SK-N-SH (cell line): ENCODE measurements at regions not wholly inside any gene's neighbourhood (a gene's known extent, or its start where the extent isn't known, plus 50 kb on each side); places are given as distances from the start of the nearest gene placed in this dataset.

Experiments
- FOXM1 ChIP-seq: IDR thresholded peaks from 2 replicates; pipeline ENCODE4 v1.4.0; 2012; ENCODE audit warnings: low read depth, mild to moderate bottlenecking
- GABPA ChIP-seq: IDR thresholded peaks from 2 replicates; pipeline ENCODE4 v1.4.0; 2012; ENCODE audit warnings: low read depth, mild to moderate bottlenecking
- MXI1 ChIP-seq: IDR thresholded peaks from 2 replicates; pipeline ENCODE4 v1.6.1; 2012; ENCODE audit warnings: mild to moderate bottlenecking, low read depth, low read length, improper control_type of control experiment
- REST ChIP-seq: IDR thresholded peaks from 2 replicates; pipeline ENCODE4 v1.6.1; 2012; ENCODE audit warnings: mild to moderate bottlenecking, low read depth, low read length, moderate library complexity
- RFX5 ChIP-seq: IDR thresholded peaks from 2 replicates; pipeline ENCODE4 v1.6.1; 2012; ENCODE audit warnings: mild to moderate bottlenecking, improper control_type of control experiment, low read length
- ZBTB33 ChIP-seq: IDR thresholded peaks from 2 replicates; pipeline ENCODE4 v1.4.0; 2012; ENCODE audit warnings: low read depth, borderline replicate concordance
- TF ChIP-seq, protein P1 (sequence below): fragments of 200-600 bp; sonication (generic); IDR thresholded peaks from 2 replicates; pipeline ENCODE4 v1.6.1; 2017; ENCODE audit warnings: antibody characterized with exemption, mild to moderate bottlenecking, moderate library complexity
- TF ChIP-seq, protein P2 (sequence below): fragments of 150-350 bp; IDR thresholded peaks from 2 replicates; pipeline ENCODE4 v1.6.1; 2016; ENCODE audit warnings: mild to moderate bottlenecking, low read depth, low read length

GRCh38 chr5:116654925-116655324, 80.3 kb upstream of the SEMA6A start:
- no peak for TF ChIP-seq REST
- no peak for TF ChIP-seq GABPA
- TF ChIP-seq, protein P1, sequence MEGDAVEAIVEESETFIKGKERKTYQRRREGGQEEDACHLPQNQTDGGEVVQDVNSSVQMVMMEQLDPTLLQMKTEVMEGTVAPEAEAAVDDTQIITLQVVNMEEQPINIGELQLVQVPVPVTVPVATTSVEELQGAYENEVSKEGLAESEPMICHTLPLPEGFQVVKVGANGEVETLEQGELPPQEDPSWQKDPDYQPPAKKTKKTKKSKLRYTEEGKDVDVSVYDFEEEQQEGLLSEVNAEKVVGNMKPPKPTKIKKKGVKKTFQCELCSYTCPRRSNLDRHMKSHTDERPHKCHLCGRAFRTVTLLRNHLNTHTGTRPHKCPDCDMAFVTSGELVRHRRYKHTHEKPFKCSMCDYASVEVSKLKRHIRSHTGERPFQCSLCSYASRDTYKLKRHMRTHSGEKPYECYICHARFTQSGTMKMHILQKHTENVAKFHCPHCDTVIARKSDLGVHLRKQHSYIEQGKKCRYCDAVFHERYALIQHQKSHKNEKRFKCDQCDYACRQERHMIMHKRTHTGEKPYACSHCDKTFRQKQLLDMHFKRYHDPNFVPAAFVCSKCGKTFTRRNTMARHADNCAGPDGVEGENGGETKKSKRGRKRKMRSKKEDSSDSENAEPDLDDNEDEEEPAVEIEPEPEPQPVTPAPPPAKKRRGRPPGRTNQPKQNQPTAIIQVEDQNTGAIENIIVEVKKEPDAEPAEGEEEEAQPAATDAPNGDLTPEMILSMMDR: no peak
- TF ChIP-seq FOXM1: no peak
- TF ChIP-seq, protein P2, sequence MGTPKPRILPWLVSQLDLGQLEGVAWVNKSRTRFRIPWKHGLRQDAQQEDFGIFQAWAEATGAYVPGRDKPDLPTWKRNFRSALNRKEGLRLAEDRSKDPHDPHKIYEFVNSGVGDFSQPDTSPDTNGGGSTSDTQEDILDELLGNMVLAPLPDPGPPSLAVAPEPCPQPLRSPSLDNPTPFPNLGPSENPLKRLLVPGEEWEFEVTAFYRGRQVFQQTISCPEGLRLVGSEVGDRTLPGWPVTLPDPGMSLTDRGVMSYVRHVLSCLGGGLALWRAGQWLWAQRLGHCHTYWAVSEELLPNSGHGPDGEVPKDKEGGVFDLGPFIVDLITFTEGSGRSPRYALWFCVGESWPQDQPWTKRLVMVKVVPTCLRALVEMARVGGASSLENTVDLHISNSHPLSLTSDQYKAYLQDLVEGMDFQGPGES: no peak
- no peak for TF ChIP-seq MXI1
- no peak for TF ChIP-seq ZBTB33
- TF ChIP-seq RFX5: no peak
